HCT116 (cell line): ENCODE measurements at regions not wholly inside any gene's neighbourhood (a gene's known extent, or its start where the extent isn't known, plus 50 kb on each side); places are given as distances from the start of the nearest gene placed in this dataset.

ENCODE experiments used
- ATAC-seq: fragments of 200-7000 bp; cut with Tn5 transposase; 2 replicates; pipeline ENCODE4 v1.9.1; 2020; ENCODE audit warnings: mild to moderate bottlenecking, moderate library complexity
- BruUV-seq: library from RNA; stranded (reverse); fragments of 400-500 nt; replicated peaks from 2 replicates; lab custom pipeline; 2021; lab: Mats Ljungman, UMichigan
- CTCF ChIA-PET: fragments of 300-600 bp; sonication (Branson Sonifier 250); formaldehyde crosslinking; loops from one replicate; lab custom pipeline; 2021; ENCODE audit warnings: antibody characterized with exemption; lab: Charles Lee
- POLR2A ChIA-PET: fragments of 300-600, 350-600 bp; sonication (Branson Sonifier 250); formaldehyde crosslinking; loops from one replicate; lab custom pipeline; 2021; ENCODE audit warnings: antibody characterized with exemption; lab: Charles Lee
- RAD21 ChIA-PET, 2 experiments: fragments of 300-600 bp; sonication (Branson Sonifier 250); formaldehyde crosslinking; loops; one replicate each; lab custom pipeline; 2023; ENCODE audit warnings: low total read pairs in 2 of 2; ENCODE audit not compliant: uncharacterized antibody in 2 of 2, unreplicated experiment in 2 of 2, low non-redundant PET in 1 of 2; lab: Charles Lee
- DNase-seq: peaks from one replicate; pipeline ENCODE4 v3.0.0-alpha.2; 2010; ENCODE audit warnings: low read depth, low spot score
- H2AFZ ChIP-seq: fragments of 200-600 bp; shearing (Covaris generic), sonication (generic); 2 replicates; pipeline ENCODE4 v1.6.1; 2017; ENCODE audit warnings: low read depth, mixed run types, mixed read lengths, antibody characterized with exemption, low read length; ENCODE audit not compliant: poor library complexity, severe bottlenecking
- H3K27ac ChIP-seq: 2 replicates; pipeline ENCODE4 v1.5.1; 2012; ENCODE audit warnings: low read depth, low read length
- H3K27me3 ChIP-seq: fragments of 200-600 bp; sonication (generic); 2 replicates; pipeline ENCODE4 v1.6.1; 2016; ENCODE audit warnings: mixed run types, low read length, mixed read lengths; ENCODE audit not compliant: insufficient read depth
- H3K36me3 ChIP-seq, 2 experiments: fragments of 200-500 bp in 1 of 2; fragments of 200-600 bp in 1 of 2; sonication (Bioruptor generic) in 1 of 2; sonication (generic) in 1 of 2; 2 replicates each; pipeline versions ENCODE4 v1.5.1 to v1.6.1; 2014 to 2016; ENCODE audit warnings: low read length in 2 of 2, inconsistent platforms in 1 of 2, mixed read lengths in 1 of 2, mixed run types in 1 of 2; ENCODE audit not compliant: insufficient read depth in 2 of 2, control insufficient read depth in 1 of 2
- H3K4me1 ChIP-seq, 2 experiments: fragments of 200-600 bp in 1 of 2; sonication (generic) in 1 of 2; 2 replicates each; pipeline versions ENCODE4 v1.5.1 to v1.6.1; 2012 to 2017; ENCODE audit warnings: low read length in 2 of 2, inconsistent platforms in 1 of 2, mild to moderate bottlenecking in 1 of 2, mixed read lengths in 1 of 2, mixed run types in 1 of 2, moderate library complexity in 1 of 2; ENCODE audit not compliant: insufficient read depth in 2 of 2, control insufficient read depth in 1 of 2
- H3K4me2 ChIP-seq: fragments of 200-600 bp; sonication (generic); 2 replicates; pipeline ENCODE4 v1.6.1; 2017; ENCODE audit warnings: mixed run types, low read length, mixed read lengths
- H3K4me3 ChIP-seq, 2 experiments: fragments of 200-600 bp in 1 of 2; sonication (generic) in 1 of 2; replicated peaks in 1 of 2; 2 replicates each; pipeline ENCODE4 v1.5.1; 2011 to 2016; ENCODE audit warnings: low read length in 2 of 2, control low read depth in 1 of 2, low read depth in 1 of 2, mild to moderate bottlenecking in 1 of 2, mixed read lengths in 1 of 2, mixed run types in 1 of 2
- H3K79me2 ChIP-seq: fragments of 200-600 bp; sonication (generic); 2 replicates; pipeline ENCODE4 v1.6.1; 2017; ENCODE audit warnings: mild to moderate bottlenecking, mixed run types, low read length, moderate library complexity, mixed read lengths; ENCODE audit not compliant: insufficient read depth
- H3K9ac ChIP-seq: fragments of 200-600 bp; sonication (generic); 2 replicates; pipeline ENCODE4 v1.6.1; 2016; ENCODE audit warnings: low read length, mixed read lengths
- H3K9me2 ChIP-seq: fragments of 200-600 bp; sonication (generic), shearing (Covaris generic); 2 replicates; pipeline ENCODE4 v1.6.1; 2017; ENCODE audit warnings: mixed run types, mild to moderate bottlenecking, moderate library complexity; ENCODE audit not compliant: insufficient read depth
- H3K9me3 ChIP-seq, 2 experiments: fragments of 200-500 bp in 1 of 2; fragments of 200-600 bp in 1 of 2; sonication (Bioruptor generic) in 1 of 2; sonication (generic) in 1 of 2; 2 replicates each; pipeline ENCODE4 v1.6.1; 2014 to 2017; ENCODE audit warnings: low read length in 2 of 2, mixed read lengths in 2 of 2, inconsistent platforms in 1 of 2, low read depth in 1 of 2, mild to moderate bottlenecking in 1 of 2, mixed run types in 1 of 2, moderate library complexity in 1 of 2; ENCODE audit not compliant: control insufficient read depth in 1 of 2, insufficient read depth in 1 of 2
- H4K20me1 ChIP-seq: fragments of 200-600 bp; sonication (generic), shearing (Covaris generic); 2 replicates; pipeline ENCODE4 v1.6.1; 2017; ENCODE audit warnings: mixed run types, mild to moderate bottlenecking, moderate library complexity; ENCODE audit not compliant: insufficient read depth
- CEBPB ChIP-seq: IDR thresholded peaks from 2 replicates; pipeline ENCODE4 v1.6.1; 2012; ENCODE audit warnings: low read depth
- CTCF ChIP-seq, 3 experiments: fragments of 200-600 bp in 1 of 3; sonication (generic) in 1 of 3; IDR thresholded peaks in 2 of 3; conservative IDR thresholded peaks in 1 of 3; 2 replicates each; pipeline ENCODE4 v1.5.1; 2012 to 2017; ENCODE audit warnings: low read depth in 2 of 3, low read length in 2 of 3, antibody characterized with exemption in 1 of 3, borderline replicate concordance in 1 of 3, control low read depth in 1 of 3, mild to moderate bottlenecking in 1 of 3, mixed read lengths in 1 of 3, mixed run types in 1 of 3, moderate library complexity in 1 of 3; ENCODE audit not compliant: insufficient read depth in 1 of 3
- EGR1 ChIP-seq: IDR thresholded peaks from 2 replicates; pipeline ENCODE4 v1.6.1; 2012; ENCODE audit warnings: low read depth
- EZH2 ChIP-seq: fragments of 200-600 bp; sonication (generic); IDR thresholded peaks from 2 replicates; pipeline ENCODE4 v1.6.1; 2017; ENCODE audit warnings: antibody characterized with exemption, mixed run types
- EZH2phosphoT487 ChIP-seq: fragments of 200-600 bp; IDR thresholded peaks from 2 replicates; pipeline ENCODE4 v1.6.1; 2018; ENCODE audit warnings: antibody characterized with exemption, borderline replicate concordance
- FOSL1 ChIP-seq: IDR thresholded peaks from 2 replicates; pipeline ENCODE4 v1.6.1; 2012; ENCODE audit warnings: low read depth
- JUND ChIP-seq: IDR thresholded peaks from 2 replicates; pipeline ENCODE4 v1.6.1; 2012
- MAX ChIP-seq: IDR thresholded peaks from 2 replicates; pipeline ENCODE4 v1.6.1; 2012
- RAD21 ChIP-seq: IDR thresholded peaks from 2 replicates; pipeline ENCODE4 v1.6.1; 2012; ENCODE audit warnings: low read depth, mild to moderate bottlenecking
- SIN3A ChIP-seq: IDR thresholded peaks from 2 replicates; pipeline ENCODE4 v1.6.1; 2012; ENCODE audit warnings: low read depth
- SP1 ChIP-seq: IDR thresholded peaks from 2 replicates; pipeline ENCODE4 v1.6.1; 2012; ENCODE audit warnings: low read depth
- TCF7L2 ChIP-seq: IDR thresholded peaks from 2 replicates; pipeline ENCODE4 v1.7.0; 2011; ENCODE audit warnings: borderline replicate concordance, inconsistent platforms; ENCODE audit not compliant: insufficient read depth, insufficient read length; ENCODE audit errors: extremely low read depth
- YY1 ChIP-seq: IDR thresholded peaks from 2 replicates; pipeline ENCODE4 v1.6.1; 2011; ENCODE audit warnings: low read length, low read depth, moderate library complexity, mild to moderate bottlenecking; ENCODE audit not compliant: insufficient replicate concordance; ENCODE audit errors: extremely low read depth
- ZFX ChIP-seq: fragments of 450-650 bp; IDR thresholded peaks from 2 replicates; pipeline ENCODE4 v1.6.1; 2017
- ZNF274 ChIP-seq: fragments of 200-500 bp; sonication (Bioruptor generic); IDR thresholded peaks from 2 replicates; pipeline ENCODE4 v1.6.1; 2014; ENCODE audit warnings: mild to moderate bottlenecking, low read depth, low read length, inconsistent platforms
- intact Hi-C: fragments of 100-400 bp; cut with micrococcal nuclease; formaldehyde crosslinking; loops from 2 replicates; pipeline ENCODE4 v1.10.0; 2022
- TF ChIP-seq, protein P1 (sequence below): IDR thresholded peaks from 2 replicates; pipeline ENCODE4 v1.6.1; 2012

DNA sequence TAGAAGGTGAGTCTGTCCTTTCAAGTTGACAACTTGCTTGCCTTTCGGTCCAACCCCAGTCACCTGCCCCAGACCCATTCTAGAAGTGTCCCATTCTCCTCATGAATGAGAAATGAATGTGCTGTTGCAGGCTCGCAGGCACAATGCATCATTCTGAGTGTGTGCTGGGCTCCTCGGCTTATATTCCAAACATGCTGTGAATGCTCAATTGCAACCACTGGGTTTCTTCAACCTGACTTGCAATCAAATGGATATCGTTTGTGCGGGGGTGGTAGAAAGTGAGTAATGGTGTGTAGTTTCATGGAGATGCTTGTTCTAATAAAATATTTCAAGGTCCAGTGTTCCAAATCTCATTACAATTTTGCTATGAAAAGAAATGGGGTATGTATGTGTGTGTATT is 256.6 kb upstream of the IL12B start:
- H3K9me3 ChIP-seq, result no peaks in the 10 kb centered on the region
- H3K4me1 ChIP-seq, result peaks cover 18 to 22% of the 10 kb centered on the region in 2 experiments
- H2AFZ ChIP-seq, result no peak overlapping the region
- ATAC-seq (no peak), DNase-seq (no peak)
- intact Hi-C loops, result no loop called here
- H3K4me3 ChIP-seq, result no peak overlapping the region
- CTCF ChIA-PET, result no interaction called here
- TF ChIP-seq FOSL1, result no peak
- no peak for TF ChIP-seq MAX
- no peak for TF ChIP-seq TCF7L2
- no peak for TF ChIP-seq EGR1
- no peak for TF ChIP-seq SIN3A
- no peak for TF ChIP-seq CTCF (IDR thresholded peaks at IDR 0.05 in 2 of 3, conservative IDR thresholded peaks at IDR 0.05 in 1 of 3; ENCODE audit: borderline replicate concordance in 1 of 3, insufficient read depth in 1 of 3, low read depth in 2 of 3, low read length in 2 of 3)
- TF ChIP-seq EZH2, result no peak
- TF ChIP-seq RAD21, result no peak
- no peak for TF ChIP-seq EZH2phosphoT487
- no peak for TF ChIP-seq ZNF274
- no peak for TF ChIP-seq YY1
- TF ChIP-seq, protein P1, sequence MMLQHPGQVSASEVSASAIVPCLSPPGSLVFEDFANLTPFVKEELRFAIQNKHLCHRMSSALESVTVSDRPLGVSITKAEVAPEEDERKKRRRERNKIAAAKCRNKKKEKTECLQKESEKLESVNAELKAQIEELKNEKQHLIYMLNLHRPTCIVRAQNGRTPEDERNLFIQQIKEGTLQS, result no peak
- no peak for TF ChIP-seq ZFX
- TF ChIP-seq SP1, result no peak
- no peak for TF ChIP-seq CEBPB
- no peak for TF ChIP-seq JUND
- BruUV-seq, result no TSS peak
- H3K9ac ChIP-seq, result no peak overlapping the region
- H3K4me2 ChIP-seq, result no peak overlapping the region
- no peaks in the 10 kb centered on the region for H3K27me3 ChIP-seq
- no peaks in the 10 kb centered on the region for H3K79me2 ChIP-seq
- no peak overlapping the region for H3K27ac ChIP-seq
- POLR2A ChIA-PET, result no interaction called here
- no peaks in the 10 kb centered on the region for H3K9me2 ChIP-seq
- H3K36me3 ChIP-seq, result no peaks in the 10 kb centered on the region; a peak in 1 of 4 replicates
- RAD21 ChIA-PET, result no interaction called here
- no peaks in the 10 kb centered on the region for H4K20me1 ChIP-seq
